ENCODE measurements at regions not wholly inside any gene's neighbourhood (a gene's known extent, or its start where the extent isn't known, plus 50 kb on each side); places are given as distances from the start of the nearest gene placed in this dataset.

GRCh38 chr4:13840502-13841190, 213.1 kb upstream of the BOD1L1 start:
- Histone ChIP-seq H3K36me3 (ENCODE audit: control insufficient read depth, low read length) (no peaks in the 10 kb centered on the region), H3K79me2 (ENCODE audit: control insufficient read depth, low read length) (no peaks in the 10 kb centered on the region), H3K27ac (ENCODE audit: low read depth, low read length) (no peak overlapping the region), H3K4me3 (ENCODE audit: low read length) (no peak overlapping the region), H3K4me2 (ENCODE audit: low read length) (no peak overlapping the region), H4K20me1 (ENCODE audit: control insufficient read depth, insufficient read depth, low read depth, low read length) (no peaks in the 10 kb centered on the region), H3K9me3 (ENCODE audit: control insufficient read depth, insufficient read depth, low read length) (no peaks in the 10 kb centered on the region), H3F3A (ENCODE audit: control insufficient read depth, insufficient read depth) (no peaks in the 10 kb centered on the region), H3K27me3 (ENCODE audit: control insufficient read depth, low read length) (no peaks in the 10 kb centered on the region), H3K9me2 (replicated peaks; ENCODE audit: control insufficient read depth, low read length) (no peaks in the 10 kb centered on the region; the same call in 1 of the 2 replicates), H3K4me1 (ENCODE audit: control insufficient read depth, low read length) (no peaks in the 10 kb centered on the region)
- TF ChIP-seq CTCF (IDR thresholded peaks at IDR 0.05; ENCODE audit: low read depth, low read length, poor library complexity, severe bottlenecking) (no peak), EZH2phosphoT487 (IDR thresholded peaks at IDR 0.05; ENCODE audit: borderline replicate concordance, low read length) (no peak)

GRCh38 chr4:13844740-13845139, 217.2 kb upstream of the BOD1L1 start:
- Histone ChIP-seq H3K4me3 (ENCODE audit: low read length) (no peak overlapping the region), H3K27ac (ENCODE audit: low read depth, low read length) (no peak overlapping the region), H4K20me1 (ENCODE audit: control insufficient read depth, insufficient read depth, low read depth, low read length) (no peaks in the 10 kb centered on the region), H3K4me1 (ENCODE audit: control insufficient read depth, low read length) (no peaks in the 10 kb centered on the region), H3K36me3 (ENCODE audit: control insufficient read depth, low read length) (no peaks in the 10 kb centered on the region), H3K9me2 (replicated peaks; ENCODE audit: control insufficient read depth, low read length) (no peaks in the 10 kb centered on the region; the same call in 1 of the 2 replicates), H3K79me2 (ENCODE audit: control insufficient read depth, low read length) (no peaks in the 10 kb centered on the region), H3K4me2 (ENCODE audit: low read length) (no peak overlapping the region), H3K9me3 (ENCODE audit: control insufficient read depth, insufficient read depth, low read length) (no peaks in the 10 kb centered on the region), H3F3A (ENCODE audit: control insufficient read depth, insufficient read depth) (no peaks in the 10 kb centered on the region), H3K27me3 (ENCODE audit: control insufficient read depth, low read length) (no peaks in the 10 kb centered on the region)
- TF ChIP-seq CTCF (IDR thresholded peaks at IDR 0.05; ENCODE audit: low read depth, low read length, poor library complexity, severe bottlenecking) (no peak), EZH2phosphoT487 (IDR thresholded peaks at IDR 0.05; ENCODE audit: borderline replicate concordance, low read length) (no peak)

GRCh38 chr4:13849778-13850177, 222.3 kb upstream of the BOD1L1 start:
- H3K27ac ChIP-seq (ENCODE audit: low read depth, low read length): no peak overlapping the region
- TF ChIP-seq CTCF (IDR thresholded peaks at IDR 0.05; ENCODE audit: low read depth, low read length, poor library complexity, severe bottlenecking) (no peak), EZH2phosphoT487 (IDR thresholded peaks at IDR 0.05; ENCODE audit: borderline replicate concordance, low read length) (no peak)
- no peaks in the 10 kb centered on the region for H3K36me3 ChIP-seq (ENCODE audit: control insufficient read depth, low read length)
- no peaks in the 10 kb centered on the region; the same call in 1 of the 2 replicates for H3K9me2 ChIP-seq (replicated peaks; ENCODE audit: control insufficient read depth, low read length)
- H3K4me3 ChIP-seq (ENCODE audit: low read length): no peak overlapping the region
- H3F3A ChIP-seq (ENCODE audit: control insufficient read depth, insufficient read depth): no peaks in the 10 kb centered on the region
- no peaks in the 10 kb centered on the region for H3K27me3 ChIP-seq (ENCODE audit: control insufficient read depth, low read length)
- no peaks in the 10 kb centered on the region for H3K4me1 ChIP-seq (ENCODE audit: control insufficient read depth, low read length)
- no peaks in the 10 kb centered on the region for H3K79me2 ChIP-seq (ENCODE audit: control insufficient read depth, low read length)
- no peaks in the 10 kb centered on the region for H4K20me1 ChIP-seq (ENCODE audit: control insufficient read depth, insufficient read depth, low read depth, low read length)
- H3K9me3 ChIP-seq (ENCODE audit: control insufficient read depth, insufficient read depth, low read length): no peaks in the 10 kb centered on the region
- no peak overlapping the region for H3K4me2 ChIP-seq (ENCODE audit: low read length)

Measured in DOHH2 (cell line).